Ishikawa (cell line): ENCODE measurements at regions not wholly inside any gene's neighbourhood (a gene's known extent, or its start where the extent isn't known, plus 50 kb on each side); places are given as distances from the start of the nearest gene placed in this dataset.

Experiments used
- EP300 ChIP-seq: IDR thresholded peaks from 2 replicates; pipeline ENCODE4 v1.6.1; 2012; ENCODE audit warnings: borderline replicate concordance
- TAF1 ChIP-seq: IDR thresholded peaks from 2 replicates; pipeline ENCODE4 v1.6.1; 2012; ENCODE audit warnings: low read depth, mild to moderate bottlenecking
- YY1 ChIP-seq: IDR thresholded peaks from 2 replicates; pipeline ENCODE4 v1.6.1; 2012; ENCODE audit warnings: low read depth

DNA sequence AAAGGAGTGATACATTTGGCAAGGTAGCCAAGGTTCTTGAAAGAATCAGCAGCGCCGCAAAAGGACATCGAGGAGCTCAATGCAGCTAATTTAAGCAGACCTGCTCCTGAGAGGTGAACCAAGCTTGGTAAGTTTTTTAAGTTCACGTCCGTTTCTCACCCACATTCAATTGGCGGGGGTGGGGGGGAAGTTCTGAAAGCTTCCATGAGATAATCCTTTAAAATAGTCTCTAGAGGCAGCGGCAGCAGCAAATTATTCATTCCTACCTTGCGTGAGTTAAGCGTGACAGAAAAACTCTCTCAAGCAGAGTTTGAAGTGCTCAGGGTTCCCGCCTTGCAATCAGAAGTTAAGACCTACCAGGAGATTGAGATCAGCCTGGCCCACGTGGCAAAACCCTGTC lies 97.3 kb upstream of the NHSL1 start:
- TF ChIP-seq YY1, result no peak
- no peak for TF ChIP-seq EP300
- TF ChIP-seq TAF1, result no peak
